Vagina (tissue), 2 donors: ENCODE measurements at regions not wholly inside any gene's neighbourhood (a gene's known extent, or its start where the extent isn't known, plus 50 kb on each side); places are given as distances from the start of the nearest gene placed in this dataset.

Experiments
- DNase-seq, 2 donors: peaks; one replicate each; pipeline ENCODE4 v3.0.0-alpha.2; 2017; ENCODE audit errors: extremely low spot score in 2 of 2
- H3K27ac ChIP-seq: fragments of 200-600 bp; sonication (generic); one replicate; pipeline ENCODE4 v1.5.1; 2019
- H3K27me3 ChIP-seq: fragments of 200-600 bp; sonication (generic); one replicate; pipeline ENCODE4 v1.5.1; 2019
- H3K36me3 ChIP-seq, 2 donors: fragments of 200-600 bp; sonication (generic); one replicate each; pipeline ENCODE4 v1.5.1; 2017 to 2019
- H3K4me1 ChIP-seq: fragments of 200-600 bp; sonication (generic); one replicate; pipeline ENCODE4 v1.5.1; 2019
- H3K4me3 ChIP-seq, 2 donors: fragments of 200-600 bp; sonication (generic); 1 replicate in 1 of 2; 2 replicates in 1 of 2; pipeline ENCODE4 v1.5.1; 2016 to 2019
- H3K9me3 ChIP-seq: fragments of 200-600 bp; sonication (generic); one replicate; pipeline ENCODE4 v1.5.1; 2019
- CTCF ChIP-seq, 3 experiments: fragments of 450-650 bp in 2 of 3; fragments of 200-600 bp in 1 of 3; sonication (generic) in 1 of 3; IDR thresholded peaks; one replicate each; pipeline ENCODE4 v1.5.1; 2017 to 2019; ENCODE audit warnings: antibody characterized with exemption in 3 of 3, mild to moderate bottlenecking in 2 of 3, moderate library complexity in 2 of 3
- POLR2A ChIP-seq, 2 donors: fragments of 450-650 bp; IDR thresholded peaks; one replicate each; pipeline ENCODE4 v1.6.1; 2017; ENCODE audit warnings: antibody characterized with exemption in 2 of 2, mild to moderate bottlenecking in 2 of 2, moderate library complexity in 2 of 2
- POLR2AphosphoS5 ChIP-seq, 2 donors: sonication (generic); formaldehyde crosslinking; IDR thresholded peaks; one replicate each; pipeline ENCODE4 v1.9.0; 2017; ENCODE audit warnings: antibody characterized with exemption in 2 of 2, mild to moderate bottlenecking in 2 of 2, low read depth in 1 of 2; ENCODE audit not compliant: insufficient read depth in 1 of 2
- intact Hi-C: fragments of 100-400 bp; cut with DNase I; formaldehyde crosslinking; loops from one replicate; pipeline ENCODE4 v1.15.1; 2023

- intact Hi-C loops: no loop called here
- Histone ChIP-seq H3K9me3 (no peaks in the 10 kb centered on the region), H3K4me3 (no peak overlapping the region), H3K27me3 (no peaks in the 10 kb centered on the region), H3K36me3 (no peaks in the 10 kb centered on the region), H3K27ac (no peak overlapping the region), H3K4me1 (no peaks in the 10 kb centered on the region)
- TF ChIP-seq CTCF (IDR thresholded peaks at IDR 0.05): no peak
- no peak for TF ChIP-seq POLR2AphosphoS5 (IDR thresholded peaks at IDR 0.05; ENCODE audit: insufficient read depth in 1 of 2, low read depth in 1 of 2)
- no peak for TF ChIP-seq POLR2A (IDR thresholded peaks at IDR 0.05)
- no peak for DNase-seq
These were observed 149.0 kb downstream of the ARL6IP6 start for GRCh38 chr2:152867397-152867796.

GRCh38 chr2:152864601-152865149, 146.3 kb downstream of the ARL6IP6 start:
- no peak overlapping the region for H3K27ac ChIP-seq
- no peak for TF ChIP-seq POLR2AphosphoS5 (IDR thresholded peaks at IDR 0.05; ENCODE audit: insufficient read depth in 1 of 2, low read depth in 1 of 2)
- TF ChIP-seq POLR2A (IDR thresholded peaks at IDR 0.05): no peak
- TF ChIP-seq CTCF (IDR thresholded peaks at IDR 0.05): no peak
- no peaks in the 10 kb centered on the region for H3K27me3 ChIP-seq
- no peak for DNase-seq
- H3K4me1 ChIP-seq: no peaks in the 10 kb centered on the region
- H3K36me3 ChIP-seq: no peaks in the 10 kb centered on the region
- no peak overlapping the region for H3K4me3 ChIP-seq
- no peaks in the 10 kb centered on the region for H3K9me3 ChIP-seq
- intact Hi-C loops: no loop called here

GRCh38 chr2:152863826-152864225, 145.4 kb downstream of the ARL6IP6 start:
- Histone ChIP-seq H3K4me3 (no peak overlapping the region), H3K9me3 (no peaks in the 10 kb centered on the region), H3K4me1 (no peaks in the 10 kb centered on the region), H3K27ac (no peak overlapping the region), H3K27me3 (no peaks in the 10 kb centered on the region), H3K36me3 (no peaks in the 10 kb centered on the region)
- intact Hi-C loops: no loop called here
- no peak for TF ChIP-seq POLR2AphosphoS5 (IDR thresholded peaks at IDR 0.05; ENCODE audit: insufficient read depth in 1 of 2, low read depth in 1 of 2)
- no peak for TF ChIP-seq POLR2A (IDR thresholded peaks at IDR 0.05)
- TF ChIP-seq CTCF (IDR thresholded peaks at IDR 0.05): no peak
- DNase-seq: no peak

- H3K9me3 ChIP-seq: no peaks in the 10 kb centered on the region
- no peak overlapping the region for H3K27ac ChIP-seq
- no peak for DNase-seq
- intact Hi-C loops: no loop called here
- no peaks in the 10 kb centered on the region for H3K36me3 ChIP-seq
- H3K4me1 ChIP-seq: no peaks in the 10 kb centered on the region
- no peaks in the 10 kb centered on the region for H3K27me3 ChIP-seq
- TF ChIP-seq CTCF (IDR thresholded peaks at IDR 0.05) (peak in 1 of 3 experiments; percentile 29), POLR2A (IDR thresholded peaks at IDR 0.05) (no peak)
- no peak overlapping the region for H3K4me3 ChIP-seq
These were observed 143.0 kb downstream of the ARL6IP6 start for GRCh38 chr2:152861349-152861942.

GRCh38 chr2:152858594-152859265, 140.3 kb downstream of the ARL6IP6 start:
- Histone ChIP-seq H3K4me1 (no peaks in the 10 kb centered on the region), H3K36me3 (no peaks in the 10 kb centered on the region), H3K27me3 (no peaks in the 10 kb centered on the region), H3K9me3 (no peaks in the 10 kb centered on the region), H3K4me3 (no peak overlapping the region), H3K27ac (no peak overlapping the region)
- intact Hi-C loops: no loop called here
- no peak for DNase-seq
- TF ChIP-seq CTCF (IDR thresholded peaks at IDR 0.05) (no peak), POLR2AphosphoS5 (IDR thresholded peaks at IDR 0.05; ENCODE audit: insufficient read depth in 1 of 2, low read depth in 1 of 2) (no peak), POLR2A (IDR thresholded peaks at IDR 0.05) (no peak)
